Glutamatergic neuron (in vitro differentiated cells): ENCODE measurements at regions not wholly inside any gene's neighbourhood (a gene's known extent, or its start where the extent isn't known, plus 50 kb on each side); places are given as distances from the start of the nearest gene placed in this dataset.
"Not testable (repeated sequence)": the region's sequence is repeated elsewhere in the genome, so short reads cannot be mapped to it uniquely, and the experiment has no call there.

Experiments
- DNase-seq: peaks from one replicate; pipeline ENCODE4 v3.0.0; 2022
- H3K27ac Mint-ChIP-seq: one replicate; pipeline ENCODE4 v1.8.0; 2020; ENCODE audit warnings: mild to moderate bottlenecking, mixed read lengths, inconsistent platforms; ENCODE audit not compliant: unreplicated experiment
- H3K27me3 Mint-ChIP-seq: one replicate; pipeline ENCODE4 v1.8.0; 2020; ENCODE audit warnings: mild to moderate bottlenecking, moderate library complexity, mixed read lengths, inconsistent platforms; ENCODE audit not compliant: unreplicated experiment
- H3K36me3 Mint-ChIP-seq: one replicate; pipeline ENCODE4 v1.8.0; 2020; ENCODE audit warnings: mild to moderate bottlenecking, mixed read lengths, inconsistent platforms; ENCODE audit not compliant: unreplicated experiment
- H3K4me1 Mint-ChIP-seq: one replicate; pipeline ENCODE4 v1.8.0; 2020; ENCODE audit warnings: mild to moderate bottlenecking, low read depth, mixed read lengths, inconsistent platforms; ENCODE audit not compliant: unreplicated experiment
- H3K4me3 Mint-ChIP-seq: one replicate; pipeline ENCODE4 v1.8.0; 2020; ENCODE audit warnings: mild to moderate bottlenecking, mixed read lengths, inconsistent platforms; ENCODE audit not compliant: unreplicated experiment
- H3K9me3 Mint-ChIP-seq: one replicate; pipeline ENCODE4 v1.8.0; 2020; ENCODE audit warnings: mild to moderate bottlenecking, moderate library complexity, mixed read lengths, inconsistent platforms; ENCODE audit not compliant: unreplicated experiment
- CTCF ChIP-seq: fragments of 200-600 bp; sonication (generic); IDR thresholded peaks from one replicate; pipeline ENCODE4 v1.5.0; 2021; ENCODE audit not compliant: partially characterized antibody, unreplicated experiment

- no peak overlapping the region for H3K27ac Mint-ChIP-seq
- H3K9me3 Mint-ChIP-seq = no peaks in the 10 kb centered on the region
- no peak overlapping the region for H3K4me3 Mint-ChIP-seq
- H3K4me1 Mint-ChIP-seq = peaks cover 8% of the 10 kb centered on the region
- H3K36me3 Mint-ChIP-seq = no peaks in the 10 kb centered on the region
- TF ChIP-seq CTCF = no peak
- no peak for DNase-seq
- peaks cover 1% of the 10 kb centered on the region for H3K27me3 Mint-ChIP-seq
These were observed 608.4 kb upstream of the FOXG1 start for GRCh38 chr14:28157887-28158791.

GRCh38 chr14:28161040-28161439 lies 605.5 kb upstream of the FOXG1 start:
- H3K27ac Mint-ChIP-seq = no peak overlapping the region
- TF ChIP-seq CTCF = no peak
- DNase-seq = no peak
- H3K4me3 Mint-ChIP-seq = no peak overlapping the region
- H3K27me3 Mint-ChIP-seq = no peaks in the 10 kb centered on the region
- H3K4me1 Mint-ChIP-seq = peaks cover 17% of the 10 kb centered on the region
- H3K36me3 Mint-ChIP-seq = no peaks in the 10 kb centered on the region
- H3K9me3 Mint-ChIP-seq = peaks cover 1% of the 10 kb centered on the region

GRCh38 chr14:28163233-28163632 lies 603.4 kb upstream of the FOXG1 start:
- no peak for TF ChIP-seq CTCF
- H3K9me3 Mint-ChIP-seq = peaks cover 1% of the 10 kb centered on the region
- no peak overlapping the region for H3K4me3 Mint-ChIP-seq
- peak overlapping the region; percentile 88 for H3K27ac Mint-ChIP-seq
- DNase-seq = no peak
- H3K36me3 Mint-ChIP-seq = peaks cover 4% of the 10 kb centered on the region
- H3K27me3 Mint-ChIP-seq = no peaks in the 10 kb centered on the region
- H3K4me1 Mint-ChIP-seq = peaks cover 17% of the 10 kb centered on the region

GRCh38 chr14:28163897-28164296 lies 602.7 kb upstream of the FOXG1 start:
- TF ChIP-seq CTCF = no peak
- peaks cover 17% of the 10 kb centered on the region for H3K4me1 Mint-ChIP-seq
- peaks cover 8% of the 10 kb centered on the region for H3K36me3 Mint-ChIP-seq
- no peaks in the 10 kb centered on the region for H3K27me3 Mint-ChIP-seq
- H3K4me3 Mint-ChIP-seq = peak overlapping the region; percentile 34
- peak overlapping the region; percentile 88 for H3K27ac Mint-ChIP-seq
- H3K9me3 Mint-ChIP-seq = peaks cover 1% of the 10 kb centered on the region
- DNase-seq = no peak

DNA sequence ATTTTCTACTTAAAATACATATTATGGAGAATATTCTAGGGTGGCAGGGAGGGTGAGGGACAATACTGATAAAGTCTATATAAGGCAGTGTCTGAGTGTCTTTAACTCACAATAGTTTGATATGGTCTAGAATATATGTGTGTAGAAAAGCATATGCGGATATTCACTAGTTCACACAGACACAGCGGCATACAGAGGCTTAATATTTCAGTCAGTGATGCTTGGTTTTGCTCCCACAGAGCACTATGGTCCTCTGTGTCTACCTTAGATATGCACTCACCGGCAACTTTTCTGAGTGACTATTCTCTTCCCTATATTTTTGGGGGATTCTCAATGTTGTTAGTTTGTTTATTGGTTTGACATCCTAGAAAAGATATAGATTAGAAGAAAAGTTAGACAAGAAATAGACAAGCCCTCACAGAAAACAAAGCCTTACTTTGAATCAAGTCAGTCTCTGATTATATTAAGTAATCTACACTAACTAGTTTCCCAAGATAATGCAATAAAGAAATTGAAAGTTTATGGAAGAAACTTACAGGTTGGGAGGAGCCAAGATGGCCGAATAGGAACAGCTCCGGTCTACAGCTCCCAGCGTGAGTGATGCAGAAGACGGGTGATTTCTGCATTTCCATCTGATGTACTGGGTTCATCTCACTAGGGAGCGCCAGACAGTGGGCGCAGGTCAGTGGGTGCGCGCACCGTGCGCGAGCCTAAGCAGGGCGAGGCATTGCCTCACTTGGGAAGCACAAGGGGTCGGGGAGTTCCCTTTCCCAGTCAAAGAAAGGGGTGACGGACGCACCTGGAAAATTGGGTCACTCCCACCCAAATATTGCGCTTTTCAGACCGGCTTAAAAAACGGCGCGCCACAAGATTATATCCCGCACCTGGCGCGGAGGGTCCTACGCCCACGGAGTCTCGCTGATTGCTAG lies 578.4 kb upstream of the FOXG1 start:
- not testable (repeated sequence) for H3K36me3 Mint-ChIP-seq, H3K27me3 Mint-ChIP-seq, H3K9me3 Mint-ChIP-seq, H3K4me1 Mint-ChIP-seq
- DNase-seq = peak; percentile 14
- H3K27ac Mint-ChIP-seq = peak overlapping the region; percentile 95
- H3K4me3 Mint-ChIP-seq = peak overlapping the region; percentile 87
